Lung microvascular endothelial cell (primary cell): ENCODE measurements at regions not wholly inside any gene's neighbourhood (a gene's known extent, or its start where the extent isn't known, plus 50 kb on each side); places are given as distances from the start of the nearest gene placed in this dataset.

ENCODE experiments used
- DNase-seq, 2 donors: peaks; one replicate each; pipeline versions ENCODE4 v3.0.0 to v3.0.0-alpha.2; 2010; ENCODE audit warnings: low read depth in 2 of 2

- no peak for DNase-seq
These were observed 97.4 kb upstream of the SSTR1 start for GRCh38 chr14:38110258-38110657.

GRCh38 chr14:38111046-38111445, 96.7 kb upstream of the SSTR1 start:
- no peak for DNase-seq

GRCh38 chr14:38113546-38113945, 94.2 kb upstream of the SSTR1 start:
- no peak for DNase-seq

- DNase-seq, result no peak
These were observed 90.8 kb upstream of the SSTR1 start for GRCh38 chr14:38116895-38117294.

- DNase-seq, result no peak
These were observed 87.6 kb upstream of the SSTR1 start for GRCh38 chr14:38120109-38120508.

GRCh38 chr14:38121320-38122020, 86.2 kb upstream of the SSTR1 start:
- DNase-seq, result no peak

GRCh38 chr14:38122241-38122640, 85.5 kb upstream of the SSTR1 start:
- DNase-seq, result peak in 1 of 2 donors; percentile 15

- DNase-seq, result no peak
These were observed 83.2 kb upstream of the SSTR1 start for GRCh38 chr14:38124506-38124905.

- no peak for DNase-seq
These were observed 82.1 kb upstream of the SSTR1 start for GRCh38 chr14:38125481-38126037.

GRCh38 chr14:38127356-38127755, 80.3 kb upstream of the SSTR1 start:
- DNase-seq, result no peak

GRCh38 chr14:38127784-38128183, 79.9 kb upstream of the SSTR1 start:
- no peak for DNase-seq

- DNase-seq, result no peak
These were observed 79.1 kb upstream of the SSTR1 start for GRCh38 chr14:38128640-38129039.

- no peak for DNase-seq
These were observed 78.5 kb upstream of the SSTR1 start for GRCh38 chr14:38129192-38129591.

- DNase-seq, result no peak
These were observed 78.0 kb upstream of the SSTR1 start for GRCh38 chr14:38129705-38130104.

- no peak for DNase-seq
These were observed 73.2 kb upstream of the SSTR1 start for GRCh38 chr14:38134416-38135030.

- DNase-seq, result no peak
These were observed 72.4 kb upstream of the SSTR1 start for GRCh38 chr14:38135106-38135867.

- DNase-seq, result no peak
These were observed 70.7 kb upstream of the SSTR1 start for GRCh38 chr14:38137005-38137404.

GRCh38 chr14:38138473-38139138, 69.1 kb upstream of the SSTR1 start:
- peak in 1 of 2 donors; percentile 3 for DNase-seq

GRCh38 chr14:38139926-38140325, 67.8 kb upstream of the SSTR1 start:
- no peak for DNase-seq

GRCh38 chr14:38143170-38143569, 64.5 kb upstream of the SSTR1 start:
- peak in 1 of 2 donors; percentile 3 for DNase-seq

- DNase-seq, result peak in 1 of 2 donors; percentile 79
These were observed 63.8 kb upstream of the SSTR1 start for GRCh38 chr14:38143659-38144505.
